ENCODE measurements at regions not wholly inside any gene's neighbourhood (a gene's known extent, or its start where the extent isn't known, plus 50 kb on each side); places are given as distances from the start of the nearest gene placed in this dataset.

DNA sequence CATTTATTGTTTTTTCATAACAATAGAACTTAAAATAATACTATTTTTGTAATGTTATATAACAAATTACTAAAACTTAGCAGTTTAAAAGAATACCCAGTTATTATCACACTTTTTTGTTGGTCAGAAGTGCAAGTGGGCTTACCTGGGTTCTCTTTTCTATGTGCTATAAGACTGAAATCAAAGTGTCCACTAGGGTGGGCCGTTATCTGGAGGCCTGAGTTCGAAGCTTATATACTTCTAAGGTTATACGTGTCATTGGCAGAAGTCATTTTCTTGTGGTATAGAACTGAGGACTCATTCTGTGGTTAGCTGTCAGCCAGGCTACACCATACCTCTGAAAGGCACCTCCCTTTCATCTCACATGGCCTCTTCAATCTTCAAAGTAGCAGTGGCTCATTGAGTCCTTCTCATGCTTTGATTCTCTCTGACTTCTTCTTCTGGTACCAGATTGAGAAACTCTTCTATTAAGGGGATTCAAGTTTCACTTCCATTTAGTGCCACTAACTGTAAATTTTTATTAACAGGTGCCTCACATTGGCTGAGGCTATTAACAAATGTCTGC, 414.3 kb downstream of the AMY1C start:
- no peaks in the 10 kb centered on the region for H3K4me1 ChIP-seq
- no peaks in the 10 kb centered on the region for H3K9me3 ChIP-seq (ENCODE audit: low read depth)
- no peak overlapping the region for H3K27ac ChIP-seq
- H3K36me3 ChIP-seq: no peaks in the 10 kb centered on the region
- H3K9me3 Mint-ChIP-seq: no peaks in the 10 kb centered on the region
- H3F3A ChIP-seq (ENCODE audit: low read depth): no peaks in the 10 kb centered on the region
- DNase-seq (ENCODE audit: low spot score): no peak
- H2AFZ ChIP-seq (replicated peaks): no peak overlapping the region
- no peak overlapping the region for H3K4me2 ChIP-seq
- no peaks in the 10 kb centered on the region for H3K4me1 Mint-ChIP-seq
- peaks cover 2% of the 10 kb centered on the region for H3K27me3 Mint-ChIP-seq (ENCODE audit: insufficient read depth, low read depth)
- no peaks in the 10 kb centered on the region for H3K79me2 ChIP-seq (ENCODE audit: low read depth)
- no peak overlapping the region for H3K9ac ChIP-seq
- H3K36me3 Mint-ChIP-seq: no peaks in the 10 kb centered on the region
- H3K4me3 Mint-ChIP-seq: no peak overlapping the region
- H3K4me3 ChIP-seq: no peak overlapping the region
- TF ChIP-seq EZH2phosphoT487 (IDR thresholded peaks at IDR 0.05) (no peak), EZH2 (IDR thresholded peaks at IDR 0.05) (no peak), CTCF (IDR thresholded peaks at IDR 0.05) (no peak)
- no peak overlapping the region for H3K27ac Mint-ChIP-seq
- H4K20me1 ChIP-seq (ENCODE audit: low read depth): no peaks in the 10 kb centered on the region
- no peaks in the 10 kb centered on the region for H3K27me3 ChIP-seq

GRCh38 chr1:104172243-104172681, 422.6 kb downstream of the AMY1C start:
- Histone ChIP-seq H2AFZ (replicated peaks) (no peak overlapping the region), H3K79me2 (ENCODE audit: low read depth) (no peaks in the 10 kb centered on the region), H3K27ac (no peak overlapping the region), H3K9me3 (ENCODE audit: low read depth) (no peaks in the 10 kb centered on the region), H3K36me3 (no peaks in the 10 kb centered on the region), H3F3A (ENCODE audit: low read depth) (no peaks in the 10 kb centered on the region), H3K4me3 (no peak overlapping the region), H3K27me3 (no peaks in the 10 kb centered on the region), H4K20me1 (ENCODE audit: low read depth) (no peaks in the 10 kb centered on the region), H3K9ac (no peak overlapping the region), H3K4me2 (no peak overlapping the region), H3K4me1 (no peaks in the 10 kb centered on the region)
- no peak for TF ChIP-seq CTCF (IDR thresholded peaks at IDR 0.05)
- no peak for TF ChIP-seq EZH2phosphoT487 (IDR thresholded peaks at IDR 0.05)
- no peak for TF ChIP-seq EZH2 (IDR thresholded peaks at IDR 0.05)
- H3K27me3 Mint-ChIP-seq (ENCODE audit: insufficient read depth, low read depth): peaks cover 5% of the 10 kb centered on the region
- peaks cover 4% of the 10 kb centered on the region for H3K9me3 Mint-ChIP-seq
- H3K4me1 Mint-ChIP-seq: no peaks in the 10 kb centered on the region
- no peak for DNase-seq (ENCODE audit: low spot score)
- H3K36me3 Mint-ChIP-seq: no peaks in the 10 kb centered on the region
- no peak overlapping the region for H3K27ac Mint-ChIP-seq
- H3K4me3 Mint-ChIP-seq: no peak overlapping the region

- no peaks in the 10 kb centered on the region for H3K27me3 ChIP-seq
- H3K36me3 Mint-ChIP-seq: no peaks in the 10 kb centered on the region
- H3F3A ChIP-seq (ENCODE audit: low read depth): no peaks in the 10 kb centered on the region
- H4K20me1 ChIP-seq (ENCODE audit: low read depth): no peaks in the 10 kb centered on the region
- H3K36me3 ChIP-seq: no peaks in the 10 kb centered on the region
- no peak overlapping the region for H3K4me2 ChIP-seq
- no peaks in the 10 kb centered on the region for H3K79me2 ChIP-seq (ENCODE audit: low read depth)
- no peak overlapping the region for H3K27ac Mint-ChIP-seq
- peaks cover 6% of the 10 kb centered on the region for H3K4me1 ChIP-seq
- no peaks in the 10 kb centered on the region for H3K9me3 Mint-ChIP-seq
- H3K4me1 Mint-ChIP-seq: peaks cover 3% of the 10 kb centered on the region
- H3K27ac ChIP-seq: no peak overlapping the region
- no peak overlapping the region for H3K4me3 ChIP-seq
- H3K9me3 ChIP-seq (ENCODE audit: low read depth): no peaks in the 10 kb centered on the region
- no peak overlapping the region for H3K4me3 Mint-ChIP-seq
- H3K27me3 Mint-ChIP-seq (ENCODE audit: insufficient read depth, low read depth): peaks cover 3% of the 10 kb centered on the region
- H2AFZ ChIP-seq (replicated peaks): no peak overlapping the region
- no peak for TF ChIP-seq EZH2phosphoT487 (IDR thresholded peaks at IDR 0.05)
- no peak for TF ChIP-seq EZH2 (IDR thresholded peaks at IDR 0.05)
- no peak for TF ChIP-seq CTCF (IDR thresholded peaks at IDR 0.05)
- DNase-seq (ENCODE audit: low spot score): peak; percentile 5
- no peak overlapping the region for H3K9ac ChIP-seq
These were observed 432.6 kb downstream of the AMY1C start for GRCh38 chr1:104182251-104182650.
